DMS153 treated with DMSO at 0.1 percent for 48 hours (cell line): ENCODE measurements at regions not wholly inside any gene's neighbourhood (a gene's known extent, or its start where the extent isn't known, plus 50 kb on each side); places are given as distances from the start of the nearest gene placed in this dataset.

Source experiments
- DNase-seq: peaks from one replicate; lab custom pipeline; 2025; ENCODE audit not compliant: unreplicated experiment; lab: John Stamatoyannopoulos, UW

GRCh38 chr2:180169474-180169873 is 162.4 kb upstream of the CWC22 start:
- DNase-seq = no peak

- no peak for DNase-seq
Measured at GRCh38 chr2:180161415-180161814, 154.3 kb upstream of the CWC22 start.

- no peak for DNase-seq
Measured at GRCh38 chr2:180159921-180160320, 152.8 kb upstream of the CWC22 start.

GRCh38 chr2:180158961-180159360 is 151.9 kb upstream of the CWC22 start:
- DNase-seq = no peak

- no peak for DNase-seq
Measured at GRCh38 chr2:180156651-180157050, 149.6 kb upstream of the CWC22 start.

- DNase-seq = no peak
Measured at GRCh38 chr2:180150606-180151005, 143.5 kb upstream of the CWC22 start.

GRCh38 chr2:180146541-180146940 is 139.4 kb upstream of the CWC22 start:
- no peak for DNase-seq

- DNase-seq = no peak
Measured at GRCh38 chr2:180146114-180146513, 139.0 kb upstream of the CWC22 start.

GRCh38 chr2:180145163-180145562 is 138.1 kb upstream of the CWC22 start:
- DNase-seq = no peak

- DNase-seq = no peak
Measured at GRCh38 chr2:180144338-180144813, 137.3 kb upstream of the CWC22 start.

- no peak for DNase-seq
Measured at GRCh38 chr2:180143633-180144337, 136.7 kb upstream of the CWC22 start.

- no peak for DNase-seq
Measured at GRCh38 chr2:180141600-180141999, 134.5 kb upstream of the CWC22 start.

- no peak for DNase-seq
Measured at GRCh38 chr2:180133736-180134135, 126.6 kb upstream of the CWC22 start.

GRCh38 chr2:180130403-180130802 is 123.3 kb upstream of the CWC22 start:
- DNase-seq = no peak

GRCh38 chr2:180128861-180129260 is 121.8 kb upstream of the CWC22 start:
- DNase-seq = no peak

GRCh38 chr2:180125245-180125962 is 118.3 kb upstream of the CWC22 start:
- DNase-seq = peak; percentile 77

- DNase-seq = peak; percentile 66
Measured at GRCh38 chr2:180124273-180125139, 117.4 kb upstream of the CWC22 start.

- no peak for DNase-seq
Measured at GRCh38 chr2:180122874-180123273, 115.8 kb upstream of the CWC22 start.

GRCh38 chr2:180115675-180116074 is 108.6 kb upstream of the CWC22 start:
- DNase-seq = no peak

- DNase-seq = no peak
Measured at GRCh38 chr2:180115269-180115668, 108.2 kb upstream of the CWC22 start.

GRCh38 chr2:180111901-180112300 is 104.8 kb upstream of the CWC22 start:
- no peak for DNase-seq

- DNase-seq = no peak
Measured at GRCh38 chr2:180110469-180110868, 103.4 kb upstream of the CWC22 start.
